ENCODE measurements at regions not wholly inside any gene's neighbourhood (a gene's known extent, or its start where the extent isn't known, plus 50 kb on each side); places are given as distances from the start of the nearest gene placed in this dataset.

DNA sequence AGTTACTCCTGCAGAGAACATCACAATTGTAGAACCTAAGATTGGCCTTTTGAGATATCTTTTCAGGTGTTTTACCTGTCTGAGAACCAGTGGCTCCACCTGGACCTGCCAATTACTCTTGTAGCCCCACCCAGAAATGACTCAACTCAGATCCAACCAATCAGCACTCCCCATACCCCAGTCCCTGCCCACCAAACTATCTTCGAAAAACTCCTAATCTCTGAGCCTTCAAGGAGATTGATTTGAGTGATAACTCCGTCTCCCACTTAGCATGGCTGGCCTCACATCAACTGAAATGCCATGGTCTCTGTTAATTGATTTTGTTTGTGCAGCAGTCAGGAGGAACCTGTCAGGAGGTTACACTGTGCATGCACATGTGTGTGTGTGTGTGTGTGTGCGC, 103.6 kb downstream of the MTNR1B start:
- no peak for TF ChIP-seq CTCF (IDR thresholded peaks at IDR 0.05)
- TF ChIP-seq POLR2A (IDR thresholded peaks at IDR 0.05): no peak
